Loucy (cell line): ENCODE measurements at regions not wholly inside any gene's neighbourhood (a gene's known extent, or its start where the extent isn't known, plus 50 kb on each side); places are given as distances from the start of the nearest gene placed in this dataset.

ENCODE experiments used
- EZH2phosphoT487 ChIP-seq: fragments of 200-600 bp; IDR thresholded peaks from 2 replicates; pipeline ENCODE4 v1.6.1; 2018; ENCODE audit warnings: antibody characterized with exemption, mild to moderate bottlenecking, moderate library complexity, borderline replicate concordance
- TF ChIP-seq, protein P1 (sequence below): fragments of 200-600 bp; sonication (generic); conservative IDR thresholded peaks from 2 replicates; pipeline ENCODE4 v1.5.1; 2014; ENCODE audit warnings: mild to moderate bottlenecking, antibody characterized with exemption, low read length

DNA sequence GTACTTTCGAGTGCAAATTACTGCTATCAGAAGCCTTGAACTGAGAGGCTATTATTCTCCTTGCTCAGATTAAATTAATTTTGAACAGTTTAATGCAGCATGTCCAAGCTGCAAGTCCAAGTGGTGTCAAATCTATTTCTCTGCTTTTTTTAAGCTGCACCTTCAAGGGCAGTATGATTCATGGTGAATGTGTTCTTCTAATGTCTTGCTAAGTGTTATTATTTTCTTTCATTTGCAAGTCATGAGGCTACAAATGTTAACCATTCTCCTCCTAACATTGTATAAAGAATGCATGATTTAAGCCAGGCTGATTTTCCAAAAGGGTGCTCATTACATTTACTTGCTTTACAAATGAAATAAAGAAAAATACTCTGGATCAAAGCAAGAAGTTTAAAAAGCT is 200.4 kb downstream of the TEX13C start:
- TF ChIP-seq, protein P1, sequence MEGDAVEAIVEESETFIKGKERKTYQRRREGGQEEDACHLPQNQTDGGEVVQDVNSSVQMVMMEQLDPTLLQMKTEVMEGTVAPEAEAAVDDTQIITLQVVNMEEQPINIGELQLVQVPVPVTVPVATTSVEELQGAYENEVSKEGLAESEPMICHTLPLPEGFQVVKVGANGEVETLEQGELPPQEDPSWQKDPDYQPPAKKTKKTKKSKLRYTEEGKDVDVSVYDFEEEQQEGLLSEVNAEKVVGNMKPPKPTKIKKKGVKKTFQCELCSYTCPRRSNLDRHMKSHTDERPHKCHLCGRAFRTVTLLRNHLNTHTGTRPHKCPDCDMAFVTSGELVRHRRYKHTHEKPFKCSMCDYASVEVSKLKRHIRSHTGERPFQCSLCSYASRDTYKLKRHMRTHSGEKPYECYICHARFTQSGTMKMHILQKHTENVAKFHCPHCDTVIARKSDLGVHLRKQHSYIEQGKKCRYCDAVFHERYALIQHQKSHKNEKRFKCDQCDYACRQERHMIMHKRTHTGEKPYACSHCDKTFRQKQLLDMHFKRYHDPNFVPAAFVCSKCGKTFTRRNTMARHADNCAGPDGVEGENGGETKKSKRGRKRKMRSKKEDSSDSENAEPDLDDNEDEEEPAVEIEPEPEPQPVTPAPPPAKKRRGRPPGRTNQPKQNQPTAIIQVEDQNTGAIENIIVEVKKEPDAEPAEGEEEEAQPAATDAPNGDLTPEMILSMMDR = no peak
- no peak for TF ChIP-seq EZH2phosphoT487
